Esophagus muscularis mucosa (tissue), 4 donors: ENCODE measurements at regions not wholly inside any gene's neighbourhood (a gene's known extent, or its start where the extent isn't known, plus 50 kb on each side); places are given as distances from the start of the nearest gene placed in this dataset.

Source experiments
- EP300 ChIP-seq: sonication (generic); formaldehyde crosslinking; IDR thresholded peaks from one replicate; pipeline ENCODE4 v1.6.1; 2017; ENCODE audit warnings: antibody characterized with exemption
- POLR2A ChIP-seq: fragments of 450-650 bp; IDR thresholded peaks from one replicate; pipeline ENCODE4 v1.6.1; 2017; ENCODE audit warnings: antibody characterized with exemption, moderate library complexity, mild to moderate bottlenecking, low read depth
- POLR2AphosphoS5 ChIP-seq, 2 donors: sonication (generic); formaldehyde crosslinking; IDR thresholded peaks; one replicate each; pipeline ENCODE4 v1.6.1; 2017; ENCODE audit warnings: antibody characterized with exemption in 2 of 2
- TF ChIP-seq, protein P1 (sequence below), 3 experiments: fragments of 200-600 bp in 2 of 3; fragments of 450-650 bp in 1 of 3; sonication (generic) in 2 of 3; IDR thresholded peaks; one replicate each; pipeline ENCODE4 v1.5.1; 2017 to 2019; ENCODE audit warnings: antibody characterized with exemption in 3 of 3, mild to moderate bottlenecking in 2 of 3, moderate library complexity in 1 of 3

DNA sequence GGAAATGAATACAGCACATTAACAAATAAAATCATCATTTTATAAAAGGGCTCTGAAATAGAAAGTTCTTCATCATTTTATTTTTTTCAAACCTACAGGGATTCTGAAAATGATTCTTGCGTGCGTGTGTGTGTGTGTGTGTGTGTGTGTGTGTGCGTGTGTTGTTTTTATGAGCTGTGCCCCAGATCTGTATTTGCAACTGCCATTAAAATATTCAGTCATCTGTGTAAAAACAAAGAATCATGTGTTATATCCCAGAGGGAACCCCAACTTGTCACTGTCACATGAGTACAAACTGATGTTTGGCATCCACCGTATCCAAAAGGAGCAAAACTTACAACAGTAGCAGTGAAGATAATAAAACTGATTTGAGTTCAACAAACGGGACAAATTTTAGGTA, 635.4 kb upstream of the PFKP start:
- TF ChIP-seq, protein P1, sequence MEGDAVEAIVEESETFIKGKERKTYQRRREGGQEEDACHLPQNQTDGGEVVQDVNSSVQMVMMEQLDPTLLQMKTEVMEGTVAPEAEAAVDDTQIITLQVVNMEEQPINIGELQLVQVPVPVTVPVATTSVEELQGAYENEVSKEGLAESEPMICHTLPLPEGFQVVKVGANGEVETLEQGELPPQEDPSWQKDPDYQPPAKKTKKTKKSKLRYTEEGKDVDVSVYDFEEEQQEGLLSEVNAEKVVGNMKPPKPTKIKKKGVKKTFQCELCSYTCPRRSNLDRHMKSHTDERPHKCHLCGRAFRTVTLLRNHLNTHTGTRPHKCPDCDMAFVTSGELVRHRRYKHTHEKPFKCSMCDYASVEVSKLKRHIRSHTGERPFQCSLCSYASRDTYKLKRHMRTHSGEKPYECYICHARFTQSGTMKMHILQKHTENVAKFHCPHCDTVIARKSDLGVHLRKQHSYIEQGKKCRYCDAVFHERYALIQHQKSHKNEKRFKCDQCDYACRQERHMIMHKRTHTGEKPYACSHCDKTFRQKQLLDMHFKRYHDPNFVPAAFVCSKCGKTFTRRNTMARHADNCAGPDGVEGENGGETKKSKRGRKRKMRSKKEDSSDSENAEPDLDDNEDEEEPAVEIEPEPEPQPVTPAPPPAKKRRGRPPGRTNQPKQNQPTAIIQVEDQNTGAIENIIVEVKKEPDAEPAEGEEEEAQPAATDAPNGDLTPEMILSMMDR (IDR thresholded peaks at IDR 0.05): no peak
- TF ChIP-seq POLR2A: no peak
- no peak for TF ChIP-seq EP300
- TF ChIP-seq POLR2AphosphoS5 (IDR thresholded peaks at IDR 0.05): no peak
